Parathyroid adenoma (tissue), 2 donors: ENCODE measurements at regions not wholly inside any gene's neighbourhood (a gene's known extent, or its start where the extent isn't known, plus 50 kb on each side); places are given as distances from the start of the nearest gene placed in this dataset.

ENCODE experiments used
- H2AFZ ChIP-seq: fragments of 300-600 bp; sonication (generic); one replicate; pipeline ENCODE4 v1.7.0; 2017; ENCODE audit warnings: antibody characterized with exemption, mild to moderate bottlenecking
- H3K27ac ChIP-seq: fragments of 300-600 bp; sonication (generic); one replicate; pipeline ENCODE4 v1.7.0; 2017
- H3K27me3 ChIP-seq: fragments of 300-600 bp; sonication (generic); one replicate; pipeline ENCODE4 v1.7.0; 2017; ENCODE audit warnings: low read length; ENCODE audit not compliant: control insufficient read depth, insufficient read depth
- H3K36me3 ChIP-seq: fragments of 300-600 bp; sonication (generic); one replicate; pipeline ENCODE4 v1.7.0; 2017; ENCODE audit warnings: low read length; ENCODE audit not compliant: control insufficient read depth, insufficient read depth
- H3K4me1 ChIP-seq: fragments of 300-600 bp; sonication (generic); one replicate; pipeline ENCODE4 v1.7.0; 2017; ENCODE audit warnings: control low read depth
- H3K4me2 ChIP-seq: fragments of 300-600 bp; sonication (generic); one replicate; pipeline ENCODE4 v1.7.0; 2017; ENCODE audit warnings: low read length
- H3K4me3 ChIP-seq: fragments of 300-600 bp; sonication (generic); one replicate; pipeline ENCODE4 v1.7.0; 2017; ENCODE audit warnings: low read depth, low read length
- H3K79me2 ChIP-seq: fragments of 300-600 bp; sonication (generic); one replicate; pipeline ENCODE4 v1.7.0; 2017; ENCODE audit warnings: control low read depth
- H3K9ac ChIP-seq: fragments of 300-600 bp; sonication (generic); one replicate; pipeline ENCODE4 v1.7.0; 2017; ENCODE audit warnings: mild to moderate bottlenecking
- H3K9me3 ChIP-seq: fragments of 300-600 bp; sonication (generic); one replicate; pipeline ENCODE4 v1.7.0; 2017; ENCODE audit warnings: low read length; ENCODE audit not compliant: control insufficient read depth
- CTCF ChIP-seq: fragments of 300-600 bp; sonication (generic); IDR thresholded peaks from one replicate; pipeline ENCODE4 v1.7.0; 2017; ENCODE audit warnings: antibody characterized with exemption, mild to moderate bottlenecking
- donor health status: primary hyperparathyroidism.

- Histone ChIP-seq H3K9ac (no peak overlapping the region), H2AFZ (peak overlapping the region; percentile 26), H3K27me3 (no peaks in the 10 kb centered on the region), H3K9me3 (no peaks in the 10 kb centered on the region), H3K4me2 (no peak overlapping the region), H3K79me2 (no peaks in the 10 kb centered on the region), H3K27ac (no peak overlapping the region), H3K36me3 (no peaks in the 10 kb centered on the region), H3K4me1 (peaks cover 28% of the 10 kb centered on the region), H3K4me3 (no peak overlapping the region)
- no peak for TF ChIP-seq CTCF
Observed at GRCh38 chr18:45413180-45413836, 202.0 kb upstream of the SLC14A2 start.

GRCh38 chr18:45415614-45416013 lies 199.7 kb upstream of the SLC14A2 start:
- peak overlapping the region; percentile 34 for H3K4me3 ChIP-seq
- no peaks in the 10 kb centered on the region for H3K36me3 ChIP-seq
- no peaks in the 10 kb centered on the region for H3K9me3 ChIP-seq
- H2AFZ ChIP-seq = peak overlapping the region; percentile 39
- H3K9ac ChIP-seq = no peak overlapping the region
- peaks cover 27% of the 10 kb centered on the region for H3K4me1 ChIP-seq
- H3K79me2 ChIP-seq = no peaks in the 10 kb centered on the region
- H3K27me3 ChIP-seq = no peaks in the 10 kb centered on the region
- peak overlapping the region; percentile 70 for H3K27ac ChIP-seq
- H3K4me2 ChIP-seq = peak overlapping the region; percentile 49
- no peak for TF ChIP-seq CTCF

- H3K9me3 ChIP-seq = no peaks in the 10 kb centered on the region
- H3K27me3 ChIP-seq = no peaks in the 10 kb centered on the region
- H3K4me2 ChIP-seq = peak overlapping the region; percentile 61
- H3K36me3 ChIP-seq = no peaks in the 10 kb centered on the region
- H2AFZ ChIP-seq = peak overlapping the region; percentile 47
- H3K4me3 ChIP-seq = peak overlapping the region; percentile 34
- no peak for TF ChIP-seq CTCF
- H3K9ac ChIP-seq = no peak overlapping the region
- H3K27ac ChIP-seq = peak overlapping the region; percentile 70
- H3K79me2 ChIP-seq = no peaks in the 10 kb centered on the region
- H3K4me1 ChIP-seq = peaks cover 22% of the 10 kb centered on the region
Observed at GRCh38 chr18:45416168-45416567, 199.1 kb upstream of the SLC14A2 start.

DNA sequence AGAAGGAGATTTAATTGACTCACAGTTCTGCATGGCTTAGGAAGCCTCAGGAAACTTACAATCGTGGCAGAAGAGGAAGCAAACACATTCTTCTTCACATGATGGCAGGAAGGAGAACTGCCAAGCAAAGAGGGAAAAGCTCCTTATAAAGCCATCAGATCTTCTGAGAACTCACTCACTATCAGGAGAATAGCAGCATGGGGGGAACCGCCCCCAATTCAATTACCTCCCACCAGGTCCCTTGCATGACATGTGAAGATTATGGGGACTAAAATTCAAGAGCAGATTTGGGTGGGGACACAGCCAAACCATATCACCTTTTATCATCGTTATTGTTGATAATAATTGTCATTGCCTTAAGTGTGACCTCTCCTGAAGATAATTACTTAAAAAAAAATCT lies 197.9 kb upstream of the SLC14A2 start:
- Histone ChIP-seq H3K27ac (peak overlapping the region; percentile 70), H3K9ac (no peak overlapping the region), H3K9me3 (no peaks in the 10 kb centered on the region), H3K27me3 (no peaks in the 10 kb centered on the region), H3K4me3 (no peak overlapping the region), H3K79me2 (no peaks in the 10 kb centered on the region), H3K36me3 (no peaks in the 10 kb centered on the region), H3K4me1 (peaks cover 17% of the 10 kb centered on the region), H2AFZ (peak overlapping the region; percentile 47), H3K4me2 (no peak overlapping the region)
- TF ChIP-seq CTCF = no peak

DNA sequence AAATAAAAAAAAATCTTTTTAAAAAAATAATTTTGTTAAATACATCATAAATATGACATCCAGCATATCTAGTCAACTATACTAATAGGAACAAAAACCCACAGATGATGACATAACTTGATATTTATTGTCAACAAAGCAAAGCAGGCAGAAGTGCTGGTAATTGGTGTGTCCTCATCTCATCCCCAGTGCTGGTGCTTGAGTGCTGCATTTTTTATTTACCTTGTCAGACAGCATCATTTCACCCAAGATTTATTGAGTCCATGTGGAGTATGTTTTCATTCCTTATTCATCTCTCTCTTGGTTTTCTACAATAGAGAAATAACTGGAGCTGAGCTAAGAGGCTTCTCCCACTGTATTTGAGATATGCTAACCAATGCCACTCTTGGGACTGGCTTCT lies 191.6 kb upstream of the SLC14A2 start:
- H3K9me3 ChIP-seq = no peaks in the 10 kb centered on the region
- no peaks in the 10 kb centered on the region for H3K79me2 ChIP-seq
- TF ChIP-seq CTCF = no peak
- no peak overlapping the region for H2AFZ ChIP-seq
- H3K27me3 ChIP-seq = no peaks in the 10 kb centered on the region
- H3K4me3 ChIP-seq = no peak overlapping the region
- H3K27ac ChIP-seq = no peak overlapping the region
- no peaks in the 10 kb centered on the region for H3K36me3 ChIP-seq
- no peak overlapping the region for H3K9ac ChIP-seq
- no peak overlapping the region for H3K4me2 ChIP-seq
- H3K4me1 ChIP-seq = no peaks in the 10 kb centered on the region
